ENCODE measurements at regions not wholly inside any gene's neighbourhood (a gene's known extent, or its start where the extent isn't known, plus 50 kb on each side); places are given as distances from the start of the nearest gene placed in this dataset.

GRCh38 chr5:3738919-3739318, 143.3 kb downstream of the IRX1 start:
- DNase-seq (no peak), ATAC-seq (ENCODE audit: low read depth) (no peak)
- Mint-ChIP-seq H3K27ac (no peak overlapping the region), H3K9me3 (no peaks in the 10 kb centered on the region), H3K4me1 (no peaks in the 10 kb centered on the region), H3K36me3 (ENCODE audit: low read depth) (no peaks in the 10 kb centered on the region), H3K27me3 (no peaks in the 10 kb centered on the region), H3K4me3 (no peak overlapping the region)
- POLR2A ChIA-PET, result no interaction called here
- intact Hi-C loops (cut with micrococcal nuclease), result no loop called here
- no peak for TF ChIP-seq CTCF (IDR thresholded peaks at IDR 0.05)
- CTCF ChIA-PET, result no interaction called here

GRCh38 chr5:3740546-3741373, 145.1 kb downstream of the IRX1 start:
- TF ChIP-seq CTCF (IDR thresholded peaks at IDR 0.05), result no peak
- ChIA-PET CTCF (no interaction called here), POLR2A (no interaction called here)
- no peak for DNase-seq
- H3K36me3 Mint-ChIP-seq (ENCODE audit: low read depth), result no peaks in the 10 kb centered on the region
- intact Hi-C loops (cut with micrococcal nuclease), result no loop called here
- no peak overlapping the region for H3K4me3 Mint-ChIP-seq
- no peaks in the 10 kb centered on the region for H3K9me3 Mint-ChIP-seq
- H3K27me3 Mint-ChIP-seq, result no peaks in the 10 kb centered on the region
- no peaks in the 10 kb centered on the region for H3K4me1 Mint-ChIP-seq
- no peak for ATAC-seq (ENCODE audit: low read depth)
- no peak overlapping the region for H3K27ac Mint-ChIP-seq

DNA sequence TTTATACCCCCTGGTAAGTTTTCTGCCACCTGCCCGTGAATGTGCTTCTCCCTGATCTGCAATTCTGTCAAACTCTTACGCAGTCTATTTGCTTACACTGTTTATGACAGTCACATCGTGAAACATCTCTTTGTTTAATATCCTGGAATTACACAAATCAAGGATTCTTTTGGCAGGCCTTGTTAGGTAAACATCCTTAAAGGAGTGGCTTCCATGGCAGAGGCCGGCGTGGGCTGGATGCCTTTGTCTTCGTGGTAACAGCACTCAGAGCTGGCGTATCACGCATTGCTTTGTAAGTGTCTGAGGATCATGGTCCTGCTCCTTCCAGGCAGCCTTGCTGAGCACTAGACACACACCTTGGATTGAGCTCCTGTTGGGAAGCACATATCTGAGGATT, 145.7 kb downstream of the IRX1 start:
- H3K4me3 Mint-ChIP-seq, result no peak overlapping the region

GRCh38 chr5:3742750-3743149, 147.1 kb downstream of the IRX1 start:
- DNase-seq (no peak), ATAC-seq (ENCODE audit: low read depth) (no peak)
- Mint-ChIP-seq H3K27ac (no peak overlapping the region), H3K27me3 (no peaks in the 10 kb centered on the region), H3K9me3 (peaks cover 7% of the 10 kb centered on the region), H3K36me3 (ENCODE audit: low read depth) (no peaks in the 10 kb centered on the region), H3K4me3 (no peak overlapping the region), H3K4me1 (no peaks in the 10 kb centered on the region)
- TF ChIP-seq CTCF (IDR thresholded peaks at IDR 0.05), result no peak
- POLR2A ChIA-PET, result no interaction called here
- intact Hi-C loops (cut with micrococcal nuclease), result no loop called here
- CTCF ChIA-PET, result no interaction called here

More for the DNA sequence above, 145.7 kb downstream of the IRX1 start:
- intact Hi-C loops (cut with micrococcal nuclease), result no loop called here
- H3K4me1 Mint-ChIP-seq, result no peaks in the 10 kb centered on the region
- CTCF ChIA-PET, result no interaction called here
- POLR2A ChIA-PET, result no interaction called here
- H3K36me3 Mint-ChIP-seq (ENCODE audit: low read depth), result no peaks in the 10 kb centered on the region
- no peak for TF ChIP-seq CTCF (IDR thresholded peaks at IDR 0.05)
- no peak overlapping the region for H3K27ac Mint-ChIP-seq
- no peaks in the 10 kb centered on the region for H3K27me3 Mint-ChIP-seq
- H3K9me3 Mint-ChIP-seq, result peaks cover under 1% of the 10 kb centered on the region
- ATAC-seq (ENCODE audit: low read depth) (no peak), DNase-seq (no peak)

- ATAC-seq (ENCODE audit: low read depth), result no peak
- CTCF ChIA-PET, result no interaction called here
- H3K27me3 Mint-ChIP-seq, result no peaks in the 10 kb centered on the region
- H3K4me3 Mint-ChIP-seq, result no peak overlapping the region
- intact Hi-C loops (cut with micrococcal nuclease), result no loop called here
- no peak for DNase-seq
- H3K4me1 Mint-ChIP-seq, result no peaks in the 10 kb centered on the region
- H3K36me3 Mint-ChIP-seq (ENCODE audit: low read depth), result no peaks in the 10 kb centered on the region
- POLR2A ChIA-PET, result no interaction called here
- H3K9me3 Mint-ChIP-seq, result peaks cover 6% of the 10 kb centered on the region
- H3K27ac Mint-ChIP-seq, result no peak overlapping the region
- TF ChIP-seq CTCF (IDR thresholded peaks at IDR 0.05), result no peak
Observed at GRCh38 chr5:3751846-3752245, 156.2 kb downstream of the IRX1 start.

Measured in activated B cell treated with CpG ODN at 0.5 μM for 24 hours (primary cell).